ENCODE measurements at regions not wholly inside any gene's neighbourhood (a gene's known extent, or its start where the extent isn't known, plus 50 kb on each side); places are given as distances from the start of the nearest gene placed in this dataset.

GRCh38 chr17:53475002-53475401, 347.7 kb upstream of the KIF2B start:
- Histone ChIP-seq H3K27me3 (ENCODE audit: insufficient read depth, low read length) (no peaks in the 10 kb centered on the region), H3K79me2 (ENCODE audit: insufficient read depth, low read length) (no peaks in the 10 kb centered on the region), H3K4me1 (ENCODE audit: insufficient read depth, low read length, severe bottlenecking) (no peaks in the 10 kb centered on the region), H3K4me2 (ENCODE audit: low read length) (no peak overlapping the region), H4K20me1 (ENCODE audit: insufficient read depth, low read length) (no peaks in the 10 kb centered on the region), H3K9ac (ENCODE audit: low read length) (no peak overlapping the region), H3K9me3 (ENCODE audit: low read length) (no peaks in the 10 kb centered on the region), H3K4me3 (ENCODE audit: low read depth, low read length, poor library complexity, severe bottlenecking) (no peak overlapping the region), H3K9me2 (ENCODE audit: low read depth, low read length) (no peaks in the 10 kb centered on the region), H2AFZ (ENCODE audit: low read length) (no peak overlapping the region), H3K27ac (ENCODE audit: low read depth, low read length, poor library complexity, severe bottlenecking) (no peak overlapping the region), H3K36me3 (ENCODE audit: insufficient read depth, low read length) (no peaks in the 10 kb centered on the region), H3F3A (ENCODE audit: insufficient read depth, low read length) (no peaks in the 10 kb centered on the region)
- TF ChIP-seq CTCF (IDR thresholded peaks at IDR 0.05; ENCODE audit: low read length) (no peak), EZH2 (IDR thresholded peaks at IDR 0.05; ENCODE audit: borderline replicate concordance, low read length) (no peak)

GRCh38 chr17:53472586-53472985, 350.1 kb upstream of the KIF2B start:
- Histone ChIP-seq H3K9me2 (ENCODE audit: low read depth, low read length) (no peaks in the 10 kb centered on the region), H3K9me3 (ENCODE audit: low read length) (no peaks in the 10 kb centered on the region), H3K27me3 (ENCODE audit: insufficient read depth, low read length) (no peaks in the 10 kb centered on the region), H3K36me3 (ENCODE audit: insufficient read depth, low read length) (no peaks in the 10 kb centered on the region), H3K9ac (ENCODE audit: low read length) (no peak overlapping the region), H3K4me1 (ENCODE audit: insufficient read depth, low read length, severe bottlenecking) (no peaks in the 10 kb centered on the region), H3K27ac (ENCODE audit: low read depth, low read length, poor library complexity, severe bottlenecking) (no peak overlapping the region), H4K20me1 (ENCODE audit: insufficient read depth, low read length) (no peaks in the 10 kb centered on the region), H2AFZ (ENCODE audit: low read length) (no peak overlapping the region), H3K4me3 (ENCODE audit: low read depth, low read length, poor library complexity, severe bottlenecking) (no peak overlapping the region), H3K4me2 (ENCODE audit: low read length) (no peak overlapping the region), H3K79me2 (ENCODE audit: insufficient read depth, low read length) (no peaks in the 10 kb centered on the region), H3F3A (ENCODE audit: insufficient read depth, low read length) (no peaks in the 10 kb centered on the region)
- TF ChIP-seq CTCF (IDR thresholded peaks at IDR 0.05; ENCODE audit: low read length), result no peak
- no peak for TF ChIP-seq EZH2 (IDR thresholded peaks at IDR 0.05; ENCODE audit: borderline replicate concordance, low read length)

GRCh38 chr17:53471514-53471913, 351.2 kb upstream of the KIF2B start:
- Histone ChIP-seq H3K4me3 (ENCODE audit: low read depth, low read length, poor library complexity, severe bottlenecking) (no peak overlapping the region), H3F3A (ENCODE audit: insufficient read depth, low read length) (no peaks in the 10 kb centered on the region), H3K36me3 (ENCODE audit: insufficient read depth, low read length) (no peaks in the 10 kb centered on the region), H2AFZ (ENCODE audit: low read length) (no peak overlapping the region), H3K79me2 (ENCODE audit: insufficient read depth, low read length) (no peaks in the 10 kb centered on the region), H3K27ac (ENCODE audit: low read depth, low read length, poor library complexity, severe bottlenecking) (no peak overlapping the region), H4K20me1 (ENCODE audit: insufficient read depth, low read length) (no peaks in the 10 kb centered on the region), H3K27me3 (ENCODE audit: insufficient read depth, low read length) (no peaks in the 10 kb centered on the region), H3K9ac (ENCODE audit: low read length) (no peak overlapping the region), H3K9me2 (ENCODE audit: low read depth, low read length) (no peaks in the 10 kb centered on the region), H3K4me2 (ENCODE audit: low read length) (no peak overlapping the region), H3K4me1 (ENCODE audit: insufficient read depth, low read length, severe bottlenecking) (no peaks in the 10 kb centered on the region), H3K9me3 (ENCODE audit: low read length) (no peaks in the 10 kb centered on the region)
- TF ChIP-seq CTCF (IDR thresholded peaks at IDR 0.05; ENCODE audit: low read length) (no peak), EZH2 (IDR thresholded peaks at IDR 0.05; ENCODE audit: borderline replicate concordance, low read length) (no peak)

All from OCI-LY1 (cell line).